Head of caudate nucleus (tissue), 42 donors: ENCODE measurements at regions not wholly inside any gene's neighbourhood (a gene's known extent, or its start where the extent isn't known, plus 50 kb on each side); places are given as distances from the start of the nearest gene placed in this dataset.

Source experiments
- DNase-seq, 42 donors: peaks; one replicate each; pipeline versions ENCODE4 v3.0.0 to v3.0.0-alpha.2; 2020 to 2021; ENCODE audit warnings: mixed read lengths in 7 of 42
- intact Hi-C: fragments of 100-400 bp; cut with DNase I; formaldehyde crosslinking; loops from one replicate; pipeline ENCODE4 v1.15.0; 2022

GRCh38 chr11:106202935-106203620 is 125.6 kb downstream of the AASDHPPT start:
- intact Hi-C loops = no loop called here
- peak in 1 of 42 donors; percentile 11 for DNase-seq

GRCh38 chr11:106208760-106209159 is 131.3 kb downstream of the AASDHPPT start:
- no peak for DNase-seq

GRCh38 chr11:106212081-106212480 is 134.6 kb downstream of the AASDHPPT start:
- DNase-seq = peak in 2 of 42 donors; percentile 6 to 7
- intact Hi-C loops = no loop called here

More at GRCh38 chr11:106208760-106209159, 131.3 kb downstream of the AASDHPPT start:
- intact Hi-C loops = no loop called here

GRCh38 chr11:106216281-106216680 is 138.8 kb downstream of the AASDHPPT start:
- DNase-seq = no peak
- intact Hi-C loops = no loop called here

GRCh38 chr11:106217456-106217855 is 140.0 kb downstream of the AASDHPPT start:
- intact Hi-C loops = no loop called here

GRCh38 chr11:106218106-106218505 is 140.6 kb downstream of the AASDHPPT start:
- no peak for DNase-seq
- intact Hi-C loops = no loop called here

More at GRCh38 chr11:106217456-106217855, 140.0 kb downstream of the AASDHPPT start:
- no peak for DNase-seq

- intact Hi-C loops = no loop called here
- no peak for DNase-seq
Observed at GRCh38 chr11:106222626-106223025, 145.2 kb downstream of the AASDHPPT start.

GRCh38 chr11:106224172-106224571 is 146.7 kb downstream of the AASDHPPT start:
- no peak for DNase-seq
- intact Hi-C loops = no loop called here

GRCh38 chr11:106228996-106229395 is 151.5 kb downstream of the AASDHPPT start:
- intact Hi-C loops = no loop called here
- no peak for DNase-seq

GRCh38 chr11:106231591-106231990 is 154.1 kb downstream of the AASDHPPT start:
- DNase-seq = peak in 2 of 42 donors; percentile 16 to 17
- intact Hi-C loops = no loop called here

- no peak for DNase-seq
- intact Hi-C loops = no loop called here
Observed at GRCh38 chr11:106233191-106233590, 155.7 kb downstream of the AASDHPPT start.

GRCh38 chr11:106234794-106235193 is 157.3 kb downstream of the AASDHPPT start:
- DNase-seq = no peak
- intact Hi-C loops = no loop called here

- DNase-seq = no peak
- intact Hi-C loops = no loop called here
Observed at GRCh38 chr11:106236295-106236694, 158.8 kb downstream of the AASDHPPT start.

GRCh38 chr11:106238704-106239360 is 161.4 kb downstream of the AASDHPPT start:
- intact Hi-C loops = no loop called here

GRCh38 chr11:106241601-106242257 is 164.3 kb downstream of the AASDHPPT start:
- DNase-seq = no peak
- intact Hi-C loops = no loop called here

More at GRCh38 chr11:106238704-106239360, 161.4 kb downstream of the AASDHPPT start:
- no peak for DNase-seq

GRCh38 chr11:106242718-106243415 is 165.4 kb downstream of the AASDHPPT start:
- no peak for DNase-seq
- intact Hi-C loops = no loop called here

GRCh38 chr11:106246495-106246894 is 169.0 kb downstream of the AASDHPPT start:
- intact Hi-C loops = no loop called here
- DNase-seq = no peak

- intact Hi-C loops = loop anchor here (10.0 kb wide), 1 partner anchor 65 kb away; no protein-coding TSS in a partner anchor
- no peak for DNase-seq
Observed at GRCh38 chr11:106249617-106250239, 172.3 kb downstream of the AASDHPPT start.

GRCh38 chr11:106262852-106263251 is 185.4 kb downstream of the AASDHPPT start:
- intact Hi-C loops = no loop called here
- DNase-seq = no peak
